Liver (tissue), 8 donors: ENCODE measurements at regions not wholly inside any gene's neighbourhood (a gene's known extent, or its start where the extent isn't known, plus 50 kb on each side); places are given as distances from the start of the nearest gene placed in this dataset.

ENCODE experiments used
- DNase-seq: peaks from one replicate; pipeline ENCODE4 v3.0.0-alpha.2; 2017; ENCODE audit warnings: low spot score
- H3K27ac ChIP-seq, 2 donors: one replicate each; pipeline ENCODE4 v1.7.0; 2013; ENCODE audit warnings: inconsistent platforms in 2 of 2, low read length in 2 of 2, control low read depth in 1 of 2, low read depth in 1 of 2, mild to moderate bottlenecking in 1 of 2
- H3K27me3 ChIP-seq, 4 donors: one replicate each; pipeline versions ENCODE4 v1.6.1 to v1.7.0; 2013; ENCODE audit warnings: low read length in 3 of 4, inconsistent platforms in 1 of 4, mild to moderate bottlenecking in 1 of 4, moderate library complexity in 1 of 4; ENCODE audit not compliant: control insufficient read depth in 4 of 4, insufficient read depth in 4 of 4
- H3K36me3 ChIP-seq, 4 donors: one replicate each; pipeline versions ENCODE4 v1.6.1 to v1.7.0; 2013; ENCODE audit warnings: low read length in 3 of 4, mild to moderate bottlenecking in 3 of 4, low read depth in 1 of 4, moderate library complexity in 1 of 4; ENCODE audit not compliant: control insufficient read depth in 4 of 4, insufficient read depth in 3 of 4
- H3K4me1 ChIP-seq, 4 donors: one replicate each; pipeline versions ENCODE4 v1.6.1 to v1.7.0; 2013; ENCODE audit warnings: low read length in 3 of 4, mild to moderate bottlenecking in 3 of 4, moderate library complexity in 1 of 4; ENCODE audit not compliant: control insufficient read depth in 4 of 4, insufficient read depth in 4 of 4
- H3K4me3 ChIP-seq, 3 donors: one replicate each; pipeline versions ENCODE4 v1.6.1 to v1.7.0; 2013; ENCODE audit warnings: low read length in 3 of 3, control low read depth in 1 of 3, low read depth in 1 of 3, mild to moderate bottlenecking in 1 of 3
- H3K9ac ChIP-seq, 2 donors: one replicate each; pipeline ENCODE4 v1.7.0; 2013; ENCODE audit warnings: low read length in 2 of 2, mild to moderate bottlenecking in 2 of 2, moderate library complexity in 2 of 2, control low read depth in 1 of 2, low read depth in 1 of 2
- H3K9me3 ChIP-seq, 4 donors: one replicate each; pipeline versions ENCODE4 v1.6.1 to v1.7.0; 2013; ENCODE audit warnings: low read length in 3 of 4; ENCODE audit not compliant: control insufficient read depth in 4 of 4
- EGR1 ChIP-seq, 2 donors: IDR thresholded peaks; 2 replicates each; pipeline ENCODE4 v1.6.1; 2016 to 2018; ENCODE audit warnings: antibody characterized with exemption in 2 of 2, low read depth in 2 of 2
- FOXA2 ChIP-seq: IDR thresholded peaks from 2 replicates; pipeline ENCODE4 v1.6.1; 2016; ENCODE audit warnings: antibody characterized with exemption
- GABPA ChIP-seq, 2 donors: IDR thresholded peaks in 1 of 2; conservative IDR thresholded peaks in 1 of 2; 2 replicates each; pipeline ENCODE4 v1.6.1; 2016; ENCODE audit warnings: antibody characterized with exemption in 2 of 2, mild to moderate bottlenecking in 1 of 2, moderate library complexity in 1 of 2
- HNF4A ChIP-seq, 2 donors: conservative IDR thresholded peaks; 2 replicates each; pipeline ENCODE4 v1.6.1; 2016; ENCODE audit warnings: antibody characterized with exemption in 2 of 2, mild to moderate bottlenecking in 2 of 2
- HNF4G ChIP-seq: IDR thresholded peaks from 2 replicates; pipeline ENCODE4 v1.6.1; 2016; ENCODE audit warnings: antibody characterized with exemption
- JUND ChIP-seq, 2 donors: IDR thresholded peaks; 2 replicates each; pipeline ENCODE4 v1.6.1; 2016; ENCODE audit warnings: antibody characterized with exemption in 2 of 2
- NR2F2 ChIP-seq: IDR thresholded peaks from 2 replicates; pipeline ENCODE4 v1.6.1; 2016; ENCODE audit warnings: antibody characterized with exemption
- RAD21 ChIP-seq, 2 donors: IDR thresholded peaks; 2 replicates each; pipeline ENCODE4 v1.6.1; 2016; ENCODE audit warnings: antibody characterized with exemption in 2 of 2, mild to moderate bottlenecking in 2 of 2
- RXRA ChIP-seq, 2 donors: IDR thresholded peaks; 2 replicates each; pipeline ENCODE4 v1.6.1; 2017 to 2018; ENCODE audit warnings: antibody characterized with exemption in 2 of 2, mild to moderate bottlenecking in 1 of 2
- SP1 ChIP-seq: IDR thresholded peaks from 2 replicates; pipeline ENCODE4 v1.6.1; 2018; ENCODE audit warnings: antibody characterized with exemption, mild to moderate bottlenecking
- YY1 ChIP-seq: IDR thresholded peaks from 2 replicates; pipeline ENCODE4 v1.6.1; 2016; ENCODE audit warnings: antibody characterized with exemption, mild to moderate bottlenecking
- whole genome bisulfite sequencing: extraction: QIAGEN DNeasy Blood & Tissue Kit; methylation state at CpG from one replicate; pipeline ENCODE4 v1.1.7; 2013; 5-methylcytosine and 5-hydroxymethylcytosine counted together
- TF ChIP-seq, protein P1 (sequence below): IDR thresholded peaks from 2 replicates; pipeline ENCODE4 v1.6.1; 2016; ENCODE audit warnings: antibody characterized with exemption
- TF ChIP-seq, protein P2 (sequence below): IDR thresholded peaks from 2 replicates; pipeline ENCODE4 v1.6.1; 2016; ENCODE audit warnings: antibody characterized with exemption, mild to moderate bottlenecking
- TF ChIP-seq, protein P3 (sequence below): IDR thresholded peaks from 2 replicates; pipeline ENCODE4 v1.6.1; 2016; ENCODE audit warnings: antibody characterized with exemption
- TF ChIP-seq, protein P4 (sequence below): IDR thresholded peaks from 2 replicates; pipeline ENCODE4 v1.6.1; 2016; ENCODE audit warnings: antibody characterized with exemption
- TF ChIP-seq, protein P5 (sequence below): fragments of 150-350 bp; IDR thresholded peaks from 2 replicates; pipeline ENCODE4 v1.5.1; 2017; ENCODE audit warnings: improper control_type of control experiment, low read depth, low read length; ENCODE audit not compliant: missing input control
- donor health status: healthy.
- donor health status: healthy.
- donor health status: healthy.
- donor health status: healthy.
- donor health status: healthy.

DNA sequence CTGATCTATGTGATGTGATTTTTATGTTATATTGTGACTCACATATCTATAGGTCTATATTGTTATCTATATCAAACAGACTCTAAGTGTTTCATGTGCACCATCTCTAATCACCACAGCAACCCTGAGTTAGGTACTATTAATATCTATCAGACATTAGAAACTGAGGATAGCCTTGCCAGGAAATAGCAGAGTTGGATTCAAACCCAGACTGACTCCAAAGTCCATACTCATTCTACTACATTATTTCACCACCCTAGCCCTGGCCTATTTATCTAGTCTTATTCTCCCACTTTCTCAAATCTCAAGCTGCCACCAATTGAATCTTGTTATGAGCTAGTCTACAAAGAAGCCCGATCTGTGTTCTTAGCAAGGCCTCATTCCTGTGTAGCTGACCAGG is 65.4 kb upstream of the GNAO1 start:
- no peak for DNase-seq
- Histone ChIP-seq H3K4me3 (no peak overlapping the region), H3K27ac (no peak overlapping the region), H3K9ac (no peak overlapping the region), H3K9me3 (no peaks in the 10 kb centered on the region), H3K36me3 (no peaks in the 10 kb centered on the region), H3K4me1 (peaks cover 0 to 7% (median 3%) of the 10 kb centered on the region in 4 donors), H3K27me3 (no peaks in the 10 kb centered on the region)
- peak; percentile 80 to 82 for TF ChIP-seq HNF4A (conservative IDR thresholded peaks at IDR 0.05)
- TF ChIP-seq HNF4G, result peak; percentile 27
- TF ChIP-seq NR2F2, result no peak
- TF ChIP-seq RXRA (IDR thresholded peaks at IDR 0.05), result peak in 1 of 2 donors; percentile 11
- TF ChIP-seq, protein P1, sequence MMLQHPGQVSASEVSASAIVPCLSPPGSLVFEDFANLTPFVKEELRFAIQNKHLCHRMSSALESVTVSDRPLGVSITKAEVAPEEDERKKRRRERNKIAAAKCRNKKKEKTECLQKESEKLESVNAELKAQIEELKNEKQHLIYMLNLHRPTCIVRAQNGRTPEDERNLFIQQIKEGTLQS, result no peak
- TF ChIP-seq RAD21 (IDR thresholded peaks at IDR 0.05), result peak in 1 of 2 donors; percentile 19
- WGBS, result 87% methylated on average over 1 of the region's 1 CpG

DNA sequence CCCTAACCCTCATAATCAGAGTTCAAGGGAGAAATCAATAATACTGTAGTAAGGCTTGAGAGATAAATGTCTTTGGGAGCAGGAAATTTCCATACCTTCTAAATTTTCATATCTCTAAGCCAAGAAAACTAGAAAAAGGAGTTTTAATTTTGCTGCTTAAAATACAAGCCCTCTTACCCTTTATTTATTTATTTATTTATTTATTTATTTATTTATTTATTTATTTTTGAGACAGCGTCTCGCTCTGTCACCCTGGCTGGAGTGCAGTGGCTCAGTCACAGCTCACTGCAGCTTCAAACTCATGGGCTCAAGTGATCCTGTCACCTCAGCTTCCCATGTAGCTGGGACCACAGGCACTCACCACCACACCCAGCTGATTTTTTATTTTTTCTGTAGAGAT is 69.0 kb upstream of the GNAO1 start:
- 95% methylated on average over 2 of the region's 2 CpGs for WGBS
- Histone ChIP-seq H3K9me3 (no peaks in the 10 kb centered on the region), H3K36me3 (no peaks in the 10 kb centered on the region), H3K4me3 (no peak overlapping the region), H3K27ac (no peak overlapping the region), H3K9ac (no peak overlapping the region), H3K27me3 (no peaks in the 10 kb centered on the region), H3K4me1 (peaks cover 0 to 7% (median 3%) of the 10 kb centered on the region in 4 donors)
- TF ChIP-seq HNF4G (no peak), YY1 (no peak), GABPA (IDR thresholded peaks at IDR 0.05 in 1 of 2, conservative IDR thresholded peaks at IDR 0.05 in 1 of 2) (no peak), NR2F2 (no peak), EGR1 (IDR thresholded peaks at IDR 0.05; ENCODE audit: low read depth in 2 of 2) (no peak), HNF4A (conservative IDR thresholded peaks at IDR 0.05) (no peak), RAD21 (IDR thresholded peaks at IDR 0.05) (no peak), RXRA (IDR thresholded peaks at IDR 0.05) (no peak), SP1 (no peak), FOXA2 (no peak), JUND (IDR thresholded peaks at IDR 0.05) (no peak)
- TF ChIP-seq, protein P1, result no peak
- TF ChIP-seq, protein P2, sequence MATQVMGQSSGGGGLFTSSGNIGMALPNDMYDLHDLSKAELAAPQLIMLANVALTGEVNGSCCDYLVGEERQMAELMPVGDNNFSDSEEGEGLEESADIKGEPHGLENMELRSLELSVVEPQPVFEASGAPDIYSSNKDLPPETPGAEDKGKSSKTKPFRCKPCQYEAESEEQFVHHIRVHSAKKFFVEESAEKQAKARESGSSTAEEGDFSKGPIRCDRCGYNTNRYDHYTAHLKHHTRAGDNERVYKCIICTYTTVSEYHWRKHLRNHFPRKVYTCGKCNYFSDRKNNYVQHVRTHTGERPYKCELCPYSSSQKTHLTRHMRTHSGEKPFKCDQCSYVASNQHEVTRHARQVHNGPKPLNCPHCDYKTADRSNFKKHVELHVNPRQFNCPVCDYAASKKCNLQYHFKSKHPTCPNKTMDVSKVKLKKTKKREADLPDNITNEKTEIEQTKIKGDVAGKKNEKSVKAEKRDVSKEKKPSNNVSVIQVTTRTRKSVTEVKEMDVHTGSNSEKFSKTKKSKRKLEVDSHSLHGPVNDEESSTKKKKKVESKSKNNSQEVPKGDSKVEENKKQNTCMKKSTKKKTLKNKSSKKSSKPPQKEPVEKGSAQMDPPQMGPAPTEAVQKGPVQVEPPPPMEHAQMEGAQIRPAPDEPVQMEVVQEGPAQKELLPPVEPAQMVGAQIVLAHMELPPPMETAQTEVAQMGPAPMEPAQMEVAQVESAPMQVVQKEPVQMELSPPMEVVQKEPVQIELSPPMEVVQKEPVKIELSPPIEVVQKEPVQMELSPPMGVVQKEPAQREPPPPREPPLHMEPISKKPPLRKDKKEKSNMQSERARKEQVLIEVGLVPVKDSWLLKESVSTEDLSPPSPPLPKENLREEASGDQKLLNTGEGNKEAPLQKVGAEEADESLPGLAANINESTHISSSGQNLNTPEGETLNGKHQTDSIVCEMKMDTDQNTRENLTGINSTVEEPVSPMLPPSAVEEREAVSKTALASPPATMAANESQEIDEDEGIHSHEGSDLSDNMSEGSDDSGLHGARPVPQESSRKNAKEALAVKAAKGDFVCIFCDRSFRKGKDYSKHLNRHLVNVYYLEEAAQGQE, result no peak
- TF ChIP-seq, protein P3, sequence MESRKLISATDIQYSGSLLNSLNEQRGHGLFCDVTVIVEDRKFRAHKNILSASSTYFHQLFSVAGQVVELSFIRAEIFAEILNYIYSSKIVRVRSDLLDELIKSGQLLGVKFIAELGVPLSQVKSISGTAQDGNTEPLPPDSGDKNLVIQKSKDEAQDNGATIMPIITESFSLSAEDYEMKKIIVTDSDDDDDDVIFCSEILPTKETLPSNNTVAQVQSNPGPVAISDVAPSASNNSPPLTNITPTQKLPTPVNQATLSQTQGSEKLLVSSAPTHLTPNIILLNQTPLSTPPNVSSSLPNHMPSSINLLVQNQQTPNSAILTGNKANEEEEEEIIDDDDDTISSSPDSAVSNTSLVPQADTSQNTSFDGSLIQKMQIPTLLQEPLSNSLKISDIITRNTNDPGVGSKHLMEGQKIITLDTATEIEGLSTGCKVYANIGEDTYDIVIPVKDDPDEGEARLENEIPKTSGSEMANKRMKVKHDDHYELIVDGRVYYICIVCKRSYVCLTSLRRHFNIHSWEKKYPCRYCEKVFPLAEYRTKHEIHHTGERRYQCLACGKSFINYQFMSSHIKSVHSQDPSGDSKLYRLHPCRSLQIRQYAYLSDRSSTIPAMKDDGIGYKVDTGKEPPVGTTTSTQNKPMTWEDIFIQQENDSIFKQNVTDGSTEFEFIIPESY, result no peak
- TF ChIP-seq, protein P4, sequence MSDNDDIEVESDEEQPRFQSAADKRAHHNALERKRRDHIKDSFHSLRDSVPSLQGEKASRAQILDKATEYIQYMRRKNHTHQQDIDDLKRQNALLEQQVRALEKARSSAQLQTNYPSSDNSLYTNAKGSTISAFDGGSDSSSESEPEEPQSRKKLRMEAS, result no peak
- TF ChIP-seq, protein P5, sequence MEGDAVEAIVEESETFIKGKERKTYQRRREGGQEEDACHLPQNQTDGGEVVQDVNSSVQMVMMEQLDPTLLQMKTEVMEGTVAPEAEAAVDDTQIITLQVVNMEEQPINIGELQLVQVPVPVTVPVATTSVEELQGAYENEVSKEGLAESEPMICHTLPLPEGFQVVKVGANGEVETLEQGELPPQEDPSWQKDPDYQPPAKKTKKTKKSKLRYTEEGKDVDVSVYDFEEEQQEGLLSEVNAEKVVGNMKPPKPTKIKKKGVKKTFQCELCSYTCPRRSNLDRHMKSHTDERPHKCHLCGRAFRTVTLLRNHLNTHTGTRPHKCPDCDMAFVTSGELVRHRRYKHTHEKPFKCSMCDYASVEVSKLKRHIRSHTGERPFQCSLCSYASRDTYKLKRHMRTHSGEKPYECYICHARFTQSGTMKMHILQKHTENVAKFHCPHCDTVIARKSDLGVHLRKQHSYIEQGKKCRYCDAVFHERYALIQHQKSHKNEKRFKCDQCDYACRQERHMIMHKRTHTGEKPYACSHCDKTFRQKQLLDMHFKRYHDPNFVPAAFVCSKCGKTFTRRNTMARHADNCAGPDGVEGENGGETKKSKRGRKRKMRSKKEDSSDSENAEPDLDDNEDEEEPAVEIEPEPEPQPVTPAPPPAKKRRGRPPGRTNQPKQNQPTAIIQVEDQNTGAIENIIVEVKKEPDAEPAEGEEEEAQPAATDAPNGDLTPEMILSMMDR, result no peak
- no peak for DNase-seq
